GM20000 (cell line): ENCODE measurements at regions not wholly inside any gene's neighbourhood (a gene's known extent, or its start where the extent isn't known, plus 50 kb on each side); places are given as distances from the start of the nearest gene placed in this dataset.
"Not testable (repeated sequence)": the region's sequence is repeated elsewhere in the genome, so short reads cannot be mapped to it uniquely, and the experiment has no call there.

Experiments used
- DNase-seq: peaks from one replicate; pipeline ENCODE4 v3.0.0; 2012; ENCODE audit warnings: low spot score
- TF ChIP-seq, protein P1 (sequence below): IDR thresholded peaks from 2 replicates; pipeline ENCODE4 v1.5.1; 2012; ENCODE audit warnings: mild to moderate bottlenecking, control low read depth; ENCODE audit errors: extremely low read depth, missing control alignments

- TF ChIP-seq, protein P1, sequence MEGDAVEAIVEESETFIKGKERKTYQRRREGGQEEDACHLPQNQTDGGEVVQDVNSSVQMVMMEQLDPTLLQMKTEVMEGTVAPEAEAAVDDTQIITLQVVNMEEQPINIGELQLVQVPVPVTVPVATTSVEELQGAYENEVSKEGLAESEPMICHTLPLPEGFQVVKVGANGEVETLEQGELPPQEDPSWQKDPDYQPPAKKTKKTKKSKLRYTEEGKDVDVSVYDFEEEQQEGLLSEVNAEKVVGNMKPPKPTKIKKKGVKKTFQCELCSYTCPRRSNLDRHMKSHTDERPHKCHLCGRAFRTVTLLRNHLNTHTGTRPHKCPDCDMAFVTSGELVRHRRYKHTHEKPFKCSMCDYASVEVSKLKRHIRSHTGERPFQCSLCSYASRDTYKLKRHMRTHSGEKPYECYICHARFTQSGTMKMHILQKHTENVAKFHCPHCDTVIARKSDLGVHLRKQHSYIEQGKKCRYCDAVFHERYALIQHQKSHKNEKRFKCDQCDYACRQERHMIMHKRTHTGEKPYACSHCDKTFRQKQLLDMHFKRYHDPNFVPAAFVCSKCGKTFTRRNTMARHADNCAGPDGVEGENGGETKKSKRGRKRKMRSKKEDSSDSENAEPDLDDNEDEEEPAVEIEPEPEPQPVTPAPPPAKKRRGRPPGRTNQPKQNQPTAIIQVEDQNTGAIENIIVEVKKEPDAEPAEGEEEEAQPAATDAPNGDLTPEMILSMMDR = no peak
- no peak for DNase-seq
These were observed 127.2 kb downstream of the IRX5 start for GRCh38 chr16:55057866-55058265.

- TF ChIP-seq, protein P1 = no peak
- DNase-seq = no peak
These were observed 127.9 kb downstream of the IRX5 start for GRCh38 chr16:55058576-55058975.

- no peak for DNase-seq
- TF ChIP-seq, protein P1 = no peak
These were observed 128.5 kb downstream of the IRX5 start for GRCh38 chr16:55059146-55059545.

- TF ChIP-seq, protein P1 = no peak
- no peak for DNase-seq
These were observed 130.5 kb downstream of the IRX5 start for GRCh38 chr16:55061126-55061525.

GRCh38 chr16:55062442-55062841 is 131.8 kb downstream of the IRX5 start:
- TF ChIP-seq, protein P1 = no peak
- DNase-seq = no peak

DNA sequence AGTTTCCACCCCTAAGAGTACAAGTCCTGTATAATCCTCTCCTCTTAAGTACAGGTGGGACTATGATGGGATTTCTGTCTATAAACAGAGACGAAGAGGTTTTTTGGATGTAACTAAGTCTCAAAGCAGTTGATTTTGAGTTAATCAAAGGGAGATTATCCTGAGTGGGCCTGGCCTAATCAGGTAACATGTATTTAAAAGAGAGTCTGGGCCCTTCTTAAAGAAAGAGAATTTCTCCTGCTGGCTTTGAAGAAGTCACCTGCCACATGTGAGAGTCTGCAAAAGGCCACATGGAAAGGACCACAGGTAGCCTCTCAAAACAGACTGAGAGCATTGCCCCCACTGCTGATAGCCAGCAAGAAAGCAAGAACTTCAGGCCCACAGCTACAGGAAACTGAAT is 142.3 kb downstream of the IRX5 start:
- TF ChIP-seq, protein P1 = no peak
- DNase-seq = no peak

DNA sequence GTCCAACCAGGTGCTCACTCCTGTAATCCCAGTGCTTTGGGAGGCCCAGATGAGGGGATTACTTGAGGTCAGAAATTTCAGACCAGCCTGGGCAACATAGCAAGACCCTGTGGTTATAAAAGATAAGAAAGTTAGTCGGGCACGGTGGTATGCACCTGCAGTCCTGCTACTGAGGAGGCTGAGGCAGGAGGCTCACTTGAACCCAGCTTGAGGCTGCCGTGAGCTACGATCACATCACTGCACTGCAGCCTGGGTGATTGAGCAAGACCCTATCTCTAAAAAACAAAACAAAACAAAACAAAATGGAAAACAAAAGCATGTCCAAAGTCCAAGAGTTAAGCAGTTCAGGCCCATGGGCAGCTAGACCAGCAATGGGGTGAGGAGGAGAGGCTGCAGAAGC is 143.2 kb downstream of the IRX5 start:
- DNase-seq = no peak
- TF ChIP-seq, protein P1 = no peak

DNA sequence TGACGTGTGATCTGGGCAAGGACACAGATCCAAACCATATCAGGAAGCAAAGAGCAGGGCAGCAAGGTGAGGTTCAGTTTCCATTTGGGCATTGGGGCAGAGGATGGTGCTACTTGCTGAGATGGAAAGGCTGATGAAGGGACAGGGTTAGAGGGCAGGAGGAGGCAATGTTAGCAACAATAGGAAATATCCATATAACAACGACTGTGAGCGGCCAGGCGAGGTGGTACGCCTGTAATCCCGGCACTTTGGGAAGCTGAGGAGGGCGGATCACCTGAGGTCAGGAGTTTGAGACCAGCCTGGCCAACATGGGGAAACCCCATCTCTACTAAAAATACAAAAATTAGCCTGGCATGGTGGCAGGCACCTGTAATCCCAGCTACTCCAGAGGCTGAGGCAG is 144.5 kb downstream of the IRX5 start:
- not testable (repeated sequence) for DNase-seq
